ENCODE measurements at regions not wholly inside any gene's neighbourhood (a gene's known extent, or its start where the extent isn't known, plus 50 kb on each side); places are given as distances from the start of the nearest gene placed in this dataset.

- TF ChIP-seq POLR2AphosphoS5 (IDR thresholded peaks at IDR 0.05; ENCODE audit: borderline replicate concordance, low read depth, low read length) (no peak), EZH2 (IDR thresholded peaks at IDR 0.05) (no peak)
Observed at GRCh38 chr6:144936764-144937163, 651.6 kb downstream of the UTRN start.

Measured in SK-N-MC (cell line).